ENCODE measurements at regions not wholly inside any gene's neighbourhood (a gene's known extent, or its start where the extent isn't known, plus 50 kb on each side); places are given as distances from the start of the nearest gene placed in this dataset.

DNA sequence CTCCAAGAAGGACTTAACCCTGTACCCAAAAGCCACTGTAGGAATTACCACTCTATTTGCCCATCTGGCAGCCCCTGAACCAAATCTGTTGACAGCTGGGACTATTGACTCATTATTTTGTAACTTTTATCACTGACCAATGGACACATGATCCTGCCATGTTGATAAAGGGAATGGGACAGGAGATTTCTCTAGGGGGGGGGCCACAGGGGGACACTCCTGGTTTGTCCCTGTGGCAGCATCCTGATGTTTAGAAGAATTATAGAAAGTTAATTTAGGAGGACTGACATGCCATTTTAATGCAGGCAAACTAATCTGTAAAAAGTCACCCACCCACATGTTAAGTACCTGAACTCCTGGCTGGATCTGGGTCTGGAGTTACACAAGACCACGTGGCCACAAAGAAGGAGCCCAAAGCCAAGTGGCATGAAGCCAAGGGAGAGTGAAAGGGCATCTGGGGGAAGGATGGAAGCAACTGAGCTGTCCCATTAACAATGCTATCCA lies 558.1 kb downstream of the ETS1 start:
- FAIRE-seq: no peak
- Histone ChIP-seq H3K27ac (no peak overlapping the region), H3K4me1 (peaks cover 6% of the 10 kb centered on the region; the same call in 1 of the 3 replicates), H3K4me3 (no peak overlapping the region), H3K4me2 (no peak overlapping the region), H3K9me3 (no peaks in the 10 kb centered on the region)
- DNase-seq (ENCODE audit: low read depth in 1 of 2, low spot score in 1 of 2): no peak
- TF ChIP-seq KDM1A (IDR thresholded peaks at IDR 0.05; ENCODE audit: low read depth): no peak
- TF ChIP-seq PHF8 (IDR thresholded peaks at IDR 0.05; ENCODE audit: borderline replicate concordance, low read depth): no peak
- no peak for TF ChIP-seq HOXB5 (CRISPR knock-in tag; IDR thresholded peaks at IDR 0.05)
- no peak for TF ChIP-seq JUN (IDR thresholded peaks at IDR 0.05)
- no peak for TF ChIP-seq POLR2AphosphoS2 (conservative IDR thresholded peaks at IDR 0.05; ENCODE audit: low read length)
- no peak for TF ChIP-seq HES2 (IDR thresholded peaks at IDR 0.05)
- TF ChIP-seq RAD21 (conservative IDR thresholded peaks at IDR 0.05 in 1 of 2, IDR thresholded peaks at IDR 0.05 in 1 of 2): no peak
- no peak for TF ChIP-seq CTCF (IDR thresholded peaks at IDR 0.05)
- WGBS (ENCODE audit: missing lambda C conversion rate): 0% methylated on average over 1 of the region's 1 CpG
- no peak for ATAC-seq
- ChIA-PET CTCF (interaction anchor here (1.0 to 4.0 kb wide), 6 partner anchors 9 to 927 kb away, joined by 3 to 21 read pairs (median 4); no protein-coding TSS in a partner anchor), POLR2A (no interaction called here)

GRCh38 chr11:128026596-128026995 lies 560.8 kb downstream of the ETS1 start:
- Histone ChIP-seq H3K9me3 (no peaks in the 10 kb centered on the region), H3K4me3 (no peak overlapping the region), H3K4me2 (peak overlapping the region; percentile 12; the same call in 2 of the 3 replicates), H3K4me1 (peaks cover 6% of the 10 kb centered on the region; the same call in 1 of the 3 replicates), H3K27ac (no peak overlapping the region)
- no peak for FAIRE-seq
- ChIA-PET CTCF (no interaction called here), POLR2A (no interaction called here)
- 0% methylated on average over 6 of the region's 6 CpGs for WGBS (ENCODE audit: missing lambda C conversion rate)
- peak in 1 of 2 experiments; percentile 25; a peak in 1 of 5 replicates for TF ChIP-seq JUN (IDR thresholded peaks at IDR 0.05)
- no peak for TF ChIP-seq HOXA7 (CRISPR knock-in tag; IDR thresholded peaks at IDR 0.05)
- TF ChIP-seq, protein P1, sequence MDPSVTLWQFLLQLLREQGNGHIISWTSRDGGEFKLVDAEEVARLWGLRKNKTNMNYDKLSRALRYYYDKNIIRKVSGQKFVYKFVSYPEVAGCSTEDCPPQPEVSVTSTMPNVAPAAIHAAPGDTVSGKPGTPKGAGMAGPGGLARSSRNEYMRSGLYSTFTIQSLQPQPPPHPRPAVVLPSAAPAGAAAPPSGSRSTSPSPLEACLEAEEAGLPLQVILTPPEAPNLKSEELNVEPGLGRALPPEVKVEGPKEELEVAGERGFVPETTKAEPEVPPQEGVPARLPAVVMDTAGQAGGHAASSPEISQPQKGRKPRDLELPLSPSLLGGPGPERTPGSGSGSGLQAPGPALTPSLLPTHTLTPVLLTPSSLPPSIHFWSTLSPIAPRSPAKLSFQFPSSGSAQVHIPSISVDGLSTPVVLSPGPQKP (IDR thresholded peaks at IDR 0.05; ENCODE audit: low read depth, low read length): no peak
- TF ChIP-seq GATA3 (IDR thresholded peaks at IDR 0.05; ENCODE audit: borderline replicate concordance): no peak
- no peak for TF ChIP-seq SREBF2 (IDR thresholded peaks at IDR 0.05)
- TF ChIP-seq, protein P2, sequence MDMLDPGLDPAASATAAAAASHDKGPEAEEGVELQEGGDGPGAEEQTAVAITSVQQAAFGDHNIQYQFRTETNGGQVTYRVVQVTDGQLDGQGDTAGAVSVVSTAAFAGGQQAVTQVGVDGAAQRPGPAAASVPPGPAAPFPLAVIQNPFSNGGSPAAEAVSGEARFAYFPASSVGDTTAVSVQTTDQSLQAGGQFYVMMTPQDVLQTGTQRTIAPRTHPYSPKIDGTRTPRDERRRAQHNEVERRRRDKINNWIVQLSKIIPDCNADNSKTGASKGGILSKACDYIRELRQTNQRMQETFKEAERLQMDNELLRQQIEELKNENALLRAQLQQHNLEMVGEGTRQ (IDR thresholded peaks at IDR 0.05): no peak
- no peak for TF ChIP-seq HEYL (CRISPR knock-in tag; IDR thresholded peaks at IDR 0.05)
- no peak for TF ChIP-seq MAX (IDR thresholded peaks at IDR 0.05)
- no peak for TF ChIP-seq MYC (IDR thresholded peaks at IDR 0.05; ENCODE audit: borderline replicate concordance, low read length)
- peak; percentile 81 for TF ChIP-seq JUNB (IDR thresholded peaks at IDR 0.05)
- peak; percentile 58 to 62; a peak in 3 of 4 replicates for TF ChIP-seq CEBPB (IDR thresholded peaks at IDR 0.05)
- TF ChIP-seq HMGXB4 (CRISPR knock-in tag; IDR thresholded peaks at IDR 0.05; ENCODE audit: borderline replicate concordance): no peak
- no peak for TF ChIP-seq PHF8 (IDR thresholded peaks at IDR 0.05; ENCODE audit: borderline replicate concordance, low read depth)
- TF ChIP-seq, protein P3, sequence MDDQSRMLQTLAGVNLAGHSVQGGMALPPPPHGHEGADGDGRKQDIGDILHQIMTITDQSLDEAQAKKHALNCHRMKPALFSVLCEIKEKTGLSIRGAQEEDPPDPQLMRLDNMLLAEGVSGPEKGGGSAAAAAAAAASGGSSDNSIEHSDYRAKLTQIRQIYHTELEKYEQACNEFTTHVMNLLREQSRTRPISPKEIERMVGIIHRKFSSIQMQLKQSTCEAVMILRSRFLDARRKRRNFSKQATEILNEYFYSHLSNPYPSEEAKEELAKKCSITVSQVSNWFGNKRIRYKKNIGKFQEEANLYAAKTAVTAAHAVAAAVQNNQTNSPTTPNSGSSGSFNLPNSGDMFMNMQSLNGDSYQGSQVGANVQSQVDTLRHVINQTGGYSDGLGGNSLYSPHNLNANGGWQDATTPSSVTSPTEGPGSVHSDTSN (IDR thresholded peaks at IDR 0.05): no peak
- no peak for TF ChIP-seq ZSCAN20 (CRISPR knock-in tag; IDR thresholded peaks at IDR 0.05)
- no peak for TF ChIP-seq KDM1A (IDR thresholded peaks at IDR 0.05; ENCODE audit: low read depth)
- TF ChIP-seq CHD4 (IDR thresholded peaks at IDR 0.05; ENCODE audit: borderline replicate concordance): no peak
- no peak for TF ChIP-seq RAD21 (conservative IDR thresholded peaks at IDR 0.05 in 1 of 2, IDR thresholded peaks at IDR 0.05 in 1 of 2)
- peak; percentile 61 for TF ChIP-seq FOSL2 (IDR thresholded peaks at IDR 0.05)
- TF ChIP-seq FOSL2 (CRISPR knock-in tag; IDR thresholded peaks at IDR 0.05): peak; percentile 17; the same call in 1 of the 2 replicates
- TF ChIP-seq EP300 (IDR thresholded peaks at IDR 0.05): no peak; a peak in 1 of 5 replicates
- TF ChIP-seq RFX5 (IDR thresholded peaks at IDR 0.05): no peak
- no peak for TF ChIP-seq RARB (CRISPR knock-in tag; IDR thresholded peaks at IDR 0.05)
- TF ChIP-seq MAFK (IDR thresholded peaks at IDR 0.05; ENCODE audit: partially characterized antibody): no peak
- DNase-seq (ENCODE audit: low read depth in 1 of 2, low spot score in 1 of 2): peak in 1 of 2 experiments; percentile 37
- peak; percentile 76 to 83 for ATAC-seq
